ENCODE measurements at regions not wholly inside any gene's neighbourhood (a gene's known extent, or its start where the extent isn't known, plus 50 kb on each side); places are given as distances from the start of the nearest gene placed in this dataset.

GRCh38 chr3:20503394-20504082, 317.5 kb upstream of the SGO1 start:
- no peak overlapping the region for H3K4ac ChIP-seq (replicated peaks; ENCODE audit: insufficient read length, low read depth, low read length)
- no peak overlapping the region for H3K56ac ChIP-seq (replicated peaks; ENCODE audit: insufficient read length, low read depth, low read length)
- H3K18ac ChIP-seq (ENCODE audit: extremely low read depth, low read length): no peak overlapping the region
- H4K91ac ChIP-seq (replicated peaks; ENCODE audit: insufficient read length, low read length): no peak overlapping the region
- no peak overlapping the region for H2AFZ ChIP-seq (ENCODE audit: low read length)
- WGBS, 2 experiments (ENCODE audit: extremely low coverage in 1 of 2, insufficient coverage in 1 of 2, insufficient read length in 1 of 2, insufficient replicate concordance in 2 of 2, low coverage in 1 of 2, low lambda C conversion rate in 2 of 2, missing lambda C conversion rate in 1 of 2): 89% methylated on average over 1 of the region's 1 CpG; no CpG with 5 or more reads in 1 of the 2 experiments
- H3K23ac ChIP-seq (ENCODE audit: insufficient read length): no peak overlapping the region
- no peaks in the 10 kb centered on the region for H3K36me3 ChIP-seq (ENCODE audit: control insufficient read depth in 2 of 4, insufficient read depth in 4 of 4, low read length in 3 of 4)
- ChIA-PET CTCF (ENCODE audit: partially characterized antibody) (interaction anchor here (0.8 to 2.6 kb wide), 4 partner anchors 8 to 373 kb away, joined by 3 to 19 read pairs (median 4); no protein-coding TSS in a partner anchor), POLR2A (ENCODE audit: partially characterized antibody) (no interaction called here)
- no peak overlapping the region for H2BK5ac ChIP-seq (ENCODE audit: low read depth, low read length)
- no peaks in the 10 kb centered on the region for H3K27me3 ChIP-seq (replicated peaks in 1 of 4; ENCODE audit: control insufficient read depth in 3 of 4, extremely low read depth in 1 of 4, insufficient read depth in 3 of 4, low read length in 3 of 4)
- no peak overlapping the region for H2BK12ac ChIP-seq (ENCODE audit: low read depth, low read length)
- no peak overlapping the region for H3K4me3 ChIP-seq (ENCODE audit: extremely low read depth in 1 of 4, insufficient read depth in 2 of 4, low read depth in 3 of 4, low read length in 4 of 4)
- FAIRE-seq (no peak), DNase-seq (ENCODE audit: low read depth in 1 of 2, low spot score in 2 of 2) (no peak)
- no peak overlapping the region for H3K27ac ChIP-seq (ENCODE audit: low read depth, low read length)
- no peak overlapping the region for H2BK120ac ChIP-seq (replicated peaks; ENCODE audit: low read depth, low read length)
- no peaks in the 10 kb centered on the region for H4K20me1 ChIP-seq (replicated peaks in 1 of 2; ENCODE audit: control insufficient read depth in 1 of 2, insufficient read depth in 2 of 2, low read length in 2 of 2)
- H2BK15ac ChIP-seq (ENCODE audit: low read length): no peak overlapping the region
- no peaks in the 10 kb centered on the region for H3K79me1 ChIP-seq (ENCODE audit: low read depth, low read length)
- no peaks in the 10 kb centered on the region for H3K9me3 ChIP-seq (ENCODE audit: insufficient read depth in 2 of 2, low read depth in 1 of 2, low read length in 1 of 2)
- 0 out of 2 replicates have a peak, but pooled peaks cover 1% of the 10 kb centered on the region for H3K23me2 ChIP-seq (ENCODE audit: low read depth, low read length)
- no peak overlapping the region for H3K9ac ChIP-seq (replicated peaks in 1 of 4; ENCODE audit: extremely low read depth in 1 of 4, low read depth in 3 of 4, low read length in 3 of 4)
- no peaks in the 10 kb centered on the region for H3K79me2 ChIP-seq (ENCODE audit: control insufficient read depth in 1 of 2, insufficient read depth in 2 of 2, low read length in 2 of 2)
- H3K14ac ChIP-seq (ENCODE audit: insufficient read length): no peak overlapping the region
- H2BK20ac ChIP-seq (ENCODE audit: low read length): no peak overlapping the region
- H2AK5ac ChIP-seq (ENCODE audit: low read depth, low read length): no peak overlapping the region
- no peak overlapping the region for H4K5ac ChIP-seq (ENCODE audit: insufficient read length, low read depth, low read length)
- no peak overlapping the region for H3K4me2 ChIP-seq (ENCODE audit: insufficient read depth in 1 of 2, low read depth in 2 of 2, low read length in 2 of 2)
- no peaks in the 10 kb centered on the region for H3K4me1 ChIP-seq (replicated peaks in 1 of 4; ENCODE audit: control insufficient read depth in 3 of 4, insufficient read depth in 4 of 4, low read length in 3 of 4)
- H4K8ac ChIP-seq (ENCODE audit: extremely low read depth, insufficient read depth, low read length): no peak overlapping the region
- TF ChIP-seq BACH1 (IDR thresholded peaks at IDR 0.05; ENCODE audit: low read length) (no peak), JUND (IDR thresholded peaks at IDR 0.05; ENCODE audit: low read length) (no peak), CBX8 (IDR thresholded peaks at IDR 0.05; ENCODE audit: borderline replicate concordance, low read depth, low read length) (no peak), BRCA1 (IDR thresholded peaks at IDR 0.05; ENCODE audit: low read depth, low read length) (no peak), POU5F1 (IDR thresholded peaks at IDR 0.05; ENCODE audit: low read depth, low read length) (no peak), POLR2A (IDR thresholded peaks at IDR 0.05; ENCODE audit: control extremely low read depth in 1 of 2, low read depth in 2 of 2, low read length in 2 of 2) (no peak), TBP (IDR thresholded peaks at IDR 0.05; ENCODE audit: low read depth, low read length) (no peak), TEAD4 (IDR thresholded peaks at IDR 0.05; ENCODE audit: low read depth, low read length) (no peak), CTBP2 (IDR thresholded peaks at IDR 0.05; ENCODE audit: borderline replicate concordance, insufficient read depth, insufficient read length, low read length) (no peak), SP1 (IDR thresholded peaks at IDR 0.05; ENCODE audit: low read depth, low read length) (no peak), FOSL1 (IDR thresholded peaks at IDR 0.05; ENCODE audit: insufficient read depth, low read depth, low read length) (no peak), SAP30 (IDR thresholded peaks at IDR 0.05; ENCODE audit: insufficient read depth, insufficient replicate concordance, low read length) (no peak), TAF7 (optimal IDR thresholded peaks at IDR 0.05; ENCODE audit: borderline replicate concordance, low read depth, low read length) (no peak)
- TF ChIP-seq, protein P1, sequence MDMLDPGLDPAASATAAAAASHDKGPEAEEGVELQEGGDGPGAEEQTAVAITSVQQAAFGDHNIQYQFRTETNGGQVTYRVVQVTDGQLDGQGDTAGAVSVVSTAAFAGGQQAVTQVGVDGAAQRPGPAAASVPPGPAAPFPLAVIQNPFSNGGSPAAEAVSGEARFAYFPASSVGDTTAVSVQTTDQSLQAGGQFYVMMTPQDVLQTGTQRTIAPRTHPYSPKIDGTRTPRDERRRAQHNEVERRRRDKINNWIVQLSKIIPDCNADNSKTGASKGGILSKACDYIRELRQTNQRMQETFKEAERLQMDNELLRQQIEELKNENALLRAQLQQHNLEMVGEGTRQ (IDR thresholded peaks at IDR 0.05; ENCODE audit: low read length): no peak
